Germinal center (tissue), 1 donor: ENCODE measurements at regions not wholly inside any gene's neighbourhood (a gene's known extent, or its start where the extent isn't known, plus 50 kb on each side); places are given as distances from the start of the nearest gene placed in this dataset.

ENCODE experiments used
- DNase-seq: peaks from one replicate; pipeline ENCODE4 v3.0.0; 2012; ENCODE audit warnings: mixed read lengths, low spot score

DNA sequence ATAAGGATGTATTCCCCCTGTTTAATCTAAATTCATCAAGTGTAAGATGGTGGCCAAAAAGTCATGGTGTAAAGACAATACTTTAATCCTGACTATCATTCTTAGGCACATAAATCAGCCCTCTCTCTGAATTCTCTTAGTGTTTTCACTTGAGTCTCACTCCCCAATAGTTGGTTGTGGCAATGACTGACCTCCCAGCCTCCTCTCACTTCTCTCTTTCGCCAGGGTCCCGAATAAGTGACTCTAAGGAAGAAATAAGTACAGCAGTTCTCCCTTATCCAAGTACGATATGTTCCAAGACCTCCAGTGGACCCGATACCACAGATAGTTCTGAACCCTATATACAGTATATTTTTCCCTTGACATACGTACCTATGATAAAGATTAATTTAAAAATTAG, 335.3 kb downstream of the MAF start:
- DNase-seq, result no peak

DNA sequence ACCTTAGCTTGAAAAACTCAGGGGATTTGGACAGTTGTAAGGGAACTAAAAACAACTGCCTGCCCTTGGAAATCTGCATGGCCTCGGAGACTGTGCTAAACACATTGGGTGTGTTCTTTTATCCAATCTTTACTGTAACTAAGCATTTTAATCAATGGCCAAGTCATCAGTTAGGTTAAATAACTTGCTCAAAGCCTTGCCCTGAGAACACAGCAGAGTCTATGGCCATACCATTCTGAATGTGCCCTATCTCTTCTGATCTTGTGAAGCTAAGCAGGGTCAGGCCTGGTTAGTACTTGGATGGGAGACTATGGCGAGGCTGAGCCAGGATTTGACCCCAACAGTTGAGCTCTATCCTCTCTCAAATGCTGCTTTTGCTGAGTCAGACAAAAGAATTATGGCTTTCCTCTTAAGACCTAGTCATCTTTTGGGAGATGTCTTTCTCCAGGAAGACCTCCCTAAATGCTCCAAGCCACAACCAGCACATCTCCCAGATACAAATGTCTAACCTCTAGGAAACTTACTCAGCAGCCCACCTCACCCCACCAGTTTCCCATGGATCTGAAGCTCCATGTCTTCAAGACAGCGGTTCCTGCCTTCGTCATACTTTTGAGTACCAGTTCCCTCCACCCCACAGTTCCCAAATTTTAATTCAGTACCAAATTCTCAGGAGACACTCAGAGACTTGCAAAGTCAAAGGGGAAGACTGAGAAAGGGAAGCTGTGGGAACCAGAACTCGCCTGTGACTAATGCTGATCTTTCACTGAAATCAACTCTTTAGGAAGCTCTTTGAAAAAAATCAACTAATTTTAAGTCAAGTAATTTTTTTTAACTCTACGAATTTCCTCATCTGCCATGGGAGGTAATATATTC, 336.1 kb downstream of the MAF start:
- no peak for DNase-seq

DNA sequence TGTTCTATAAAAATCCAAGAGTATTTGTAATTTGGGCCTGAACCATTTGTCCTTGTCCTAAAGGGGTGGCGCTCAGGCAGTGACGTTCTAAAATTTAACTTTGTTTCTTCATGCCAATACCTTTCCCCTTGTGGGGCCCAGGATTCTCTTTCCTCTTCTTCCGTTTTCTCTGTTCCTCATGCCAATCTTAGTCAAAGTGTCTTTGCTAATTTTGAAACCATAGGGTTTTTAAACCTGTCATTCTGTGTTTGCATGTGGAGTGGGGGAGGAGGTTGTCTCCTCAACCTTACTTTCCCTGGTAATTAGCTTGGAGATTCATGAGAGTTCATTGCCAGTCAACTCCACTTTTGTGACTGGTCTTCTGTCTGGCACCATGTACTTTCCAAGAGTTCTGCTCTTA, 337.1 kb downstream of the MAF start:
- no peak for DNase-seq
